ENCODE measurements at regions not wholly inside any gene's neighbourhood (a gene's known extent, or its start where the extent isn't known, plus 50 kb on each side); places are given as distances from the start of the nearest gene placed in this dataset.

- TF ChIP-seq, protein P1, sequence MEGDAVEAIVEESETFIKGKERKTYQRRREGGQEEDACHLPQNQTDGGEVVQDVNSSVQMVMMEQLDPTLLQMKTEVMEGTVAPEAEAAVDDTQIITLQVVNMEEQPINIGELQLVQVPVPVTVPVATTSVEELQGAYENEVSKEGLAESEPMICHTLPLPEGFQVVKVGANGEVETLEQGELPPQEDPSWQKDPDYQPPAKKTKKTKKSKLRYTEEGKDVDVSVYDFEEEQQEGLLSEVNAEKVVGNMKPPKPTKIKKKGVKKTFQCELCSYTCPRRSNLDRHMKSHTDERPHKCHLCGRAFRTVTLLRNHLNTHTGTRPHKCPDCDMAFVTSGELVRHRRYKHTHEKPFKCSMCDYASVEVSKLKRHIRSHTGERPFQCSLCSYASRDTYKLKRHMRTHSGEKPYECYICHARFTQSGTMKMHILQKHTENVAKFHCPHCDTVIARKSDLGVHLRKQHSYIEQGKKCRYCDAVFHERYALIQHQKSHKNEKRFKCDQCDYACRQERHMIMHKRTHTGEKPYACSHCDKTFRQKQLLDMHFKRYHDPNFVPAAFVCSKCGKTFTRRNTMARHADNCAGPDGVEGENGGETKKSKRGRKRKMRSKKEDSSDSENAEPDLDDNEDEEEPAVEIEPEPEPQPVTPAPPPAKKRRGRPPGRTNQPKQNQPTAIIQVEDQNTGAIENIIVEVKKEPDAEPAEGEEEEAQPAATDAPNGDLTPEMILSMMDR (conservative IDR thresholded peaks at IDR 0.05): no peak
- no peak for TF ChIP-seq EZH2 (IDR thresholded peaks at IDR 0.05; ENCODE audit: low read depth)
Observed at GRCh38 chr2:128442891-128443302, 124.2 kb upstream of the HS6ST1 start.
